HPDE6-E6E7 (cell line): ENCODE measurements at regions not wholly inside any gene's neighbourhood (a gene's known extent, or its start where the extent isn't known, plus 50 kb on each side); places are given as distances from the start of the nearest gene placed in this dataset.
"Not testable (repeated sequence)": the region's sequence is repeated elsewhere in the genome, so short reads cannot be mapped to it uniquely, and the experiment has no call there.

Experiments used
- DNase-seq: peaks from one replicate; pipeline ENCODE4 v3.0.0; 2011; ENCODE audit warnings: missing footprints; ENCODE audit errors: extremely low spot score

DNA sequence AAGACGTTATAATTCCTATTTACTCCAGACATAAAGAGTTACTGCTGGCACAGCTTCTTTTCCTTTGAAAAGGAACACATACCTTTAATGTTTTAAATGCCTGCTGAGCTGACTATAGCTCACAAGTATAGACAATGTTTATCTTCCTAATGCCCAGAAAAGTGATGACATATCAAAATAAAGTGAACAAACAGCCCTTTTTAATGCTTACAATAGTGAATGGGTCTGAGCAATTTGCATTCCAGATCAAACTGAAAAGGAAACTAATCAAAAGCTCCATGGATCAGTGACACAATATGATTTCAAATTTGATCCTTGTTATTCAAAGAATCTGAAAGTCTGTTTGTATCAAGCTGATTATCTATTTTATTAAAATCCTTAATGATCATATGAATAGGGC is 233.6 kb upstream of the SEMA3E start:
- DNase-seq = peak; percentile 4

GRCh38 chr7:83879063-83879462 is 230.1 kb upstream of the SEMA3E start:
- DNase-seq = no peak

DNA sequence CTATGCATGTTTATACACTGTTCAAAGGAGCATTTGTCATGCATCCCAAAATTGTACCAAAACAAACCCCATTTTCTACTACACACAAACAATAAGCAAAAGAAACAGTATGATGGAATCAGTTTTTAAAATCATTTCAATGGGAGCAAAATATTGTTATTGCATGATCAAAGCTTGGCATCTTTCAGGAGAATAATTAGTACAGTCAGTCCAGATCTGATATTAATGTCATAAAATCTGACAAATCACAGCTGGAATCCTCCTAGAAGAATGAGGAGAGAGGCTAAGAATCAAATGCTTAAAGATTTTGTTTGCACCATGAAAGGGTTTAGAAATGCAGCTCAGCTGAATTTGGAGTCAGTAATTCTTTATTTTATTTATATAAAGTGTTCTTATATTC is 229.7 kb upstream of the SEMA3E start:
- DNase-seq = no peak

GRCh38 chr7:83876593-83876992 is 227.7 kb upstream of the SEMA3E start:
- peak; percentile 79 for DNase-seq

GRCh38 chr7:83873459-83873858 is 224.5 kb upstream of the SEMA3E start:
- DNase-seq = no peak

- no peak for DNase-seq
These were observed 223.6 kb upstream of the SEMA3E start for GRCh38 chr7:83872501-83872900.

GRCh38 chr7:83870515-83870914 is 221.6 kb upstream of the SEMA3E start:
- DNase-seq = no peak

DNA sequence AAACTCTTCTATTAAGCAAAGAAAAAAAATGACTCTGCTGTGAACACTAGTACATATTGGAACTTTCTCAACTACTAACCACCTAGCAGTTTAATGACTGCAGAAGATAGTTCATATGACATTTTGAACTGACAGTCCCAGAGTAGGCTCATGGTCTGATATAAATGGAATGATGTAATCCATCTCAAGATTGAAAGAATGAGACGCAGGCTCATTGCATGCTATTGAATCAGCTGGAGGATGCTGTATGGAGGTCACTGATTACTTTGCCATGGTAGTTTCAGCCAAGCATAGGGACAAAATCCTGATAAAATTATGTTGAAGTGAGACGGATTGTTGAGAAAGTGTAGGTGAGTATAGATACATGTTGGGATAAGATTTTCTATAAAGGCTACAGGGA is 217.6 kb upstream of the SEMA3E start:
- DNase-seq = no peak

GRCh38 chr7:83864551-83864950 is 215.6 kb upstream of the SEMA3E start:
- no peak for DNase-seq

GRCh38 chr7:83863906-83864305 is 215.0 kb upstream of the SEMA3E start:
- no peak for DNase-seq

DNA sequence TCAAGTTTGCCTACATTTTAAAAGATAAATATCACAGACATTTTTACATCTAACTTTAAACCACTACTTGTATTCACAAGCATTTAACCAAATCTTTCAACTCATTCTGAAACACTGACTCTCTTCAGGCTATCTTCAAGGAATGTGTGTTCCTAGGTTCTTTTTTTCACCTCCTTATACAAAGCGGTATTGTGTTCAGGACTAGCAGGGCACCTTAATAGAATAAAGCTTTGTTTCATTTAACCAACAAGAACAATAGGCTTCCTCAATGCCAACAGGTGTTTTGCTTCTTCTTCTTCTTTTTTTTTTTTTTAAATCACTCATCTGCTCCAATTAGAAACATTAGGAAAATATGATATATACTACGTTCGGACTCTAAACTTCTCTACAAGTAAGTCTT is 212.9 kb upstream of the SEMA3E start:
- DNase-seq = no peak

DNA sequence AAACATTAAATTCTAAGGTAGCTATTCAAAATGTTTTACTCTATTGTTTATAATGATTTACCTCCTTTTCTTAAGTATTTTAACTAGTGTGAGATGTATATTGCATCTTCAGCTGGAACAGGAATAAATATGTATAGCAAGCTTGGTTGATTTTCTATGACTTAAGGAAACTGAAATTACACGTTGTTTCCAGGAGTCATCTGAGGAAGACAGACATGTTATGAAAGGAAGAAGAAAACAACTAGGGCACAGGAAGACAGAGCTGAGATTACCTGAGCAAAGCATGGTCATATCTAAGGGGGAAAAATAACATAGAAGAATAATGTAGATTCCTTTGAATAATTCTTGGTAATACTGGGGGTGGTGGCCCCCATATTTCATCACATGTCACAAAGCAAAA is 210.9 kb upstream of the SEMA3E start:
- no peak for DNase-seq

GRCh38 chr7:83857691-83858090 is 208.8 kb upstream of the SEMA3E start:
- no peak for DNase-seq

DNA sequence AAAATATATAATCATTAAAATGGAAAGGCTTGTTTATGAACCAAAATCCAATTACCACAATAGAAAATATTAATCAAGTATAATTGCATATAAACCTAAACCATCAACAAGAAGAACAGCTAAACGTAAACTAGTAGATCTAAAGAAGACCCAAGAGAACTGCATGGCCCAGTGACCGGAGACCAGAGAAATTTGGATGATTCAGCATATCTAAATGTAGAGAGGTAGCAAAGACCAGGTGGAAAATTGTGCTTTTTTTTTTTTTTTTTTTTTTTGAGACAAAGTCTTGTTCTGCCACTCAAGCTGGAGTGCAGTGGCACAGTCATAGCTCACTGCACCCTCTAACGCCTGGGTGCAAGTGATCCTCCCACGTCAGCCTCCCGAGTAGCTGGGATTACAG is 207.2 kb upstream of the SEMA3E start:
- no peak for DNase-seq

GRCh38 chr7:83852136-83852535 is 203.2 kb upstream of the SEMA3E start:
- DNase-seq = no peak

DNA sequence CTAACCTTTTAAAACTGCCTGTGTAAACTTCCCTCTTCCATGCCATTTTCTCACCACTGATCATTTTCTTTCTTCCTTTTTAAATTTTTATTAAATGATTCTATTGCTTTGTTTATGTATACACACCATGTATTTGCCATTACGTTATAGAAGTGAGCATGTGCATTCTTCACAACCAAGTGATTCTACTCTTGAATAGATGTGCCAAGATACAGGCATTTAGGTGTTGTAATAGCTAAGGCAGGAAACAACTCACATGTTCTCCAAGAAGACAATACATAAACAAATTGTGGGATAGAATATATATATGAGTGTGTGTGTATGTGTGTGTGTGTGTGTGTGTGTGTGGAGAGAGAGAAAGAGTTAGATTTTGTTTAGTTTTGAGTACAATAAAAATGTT is 202.6 kb upstream of the SEMA3E start:
- DNase-seq = no peak

DNA sequence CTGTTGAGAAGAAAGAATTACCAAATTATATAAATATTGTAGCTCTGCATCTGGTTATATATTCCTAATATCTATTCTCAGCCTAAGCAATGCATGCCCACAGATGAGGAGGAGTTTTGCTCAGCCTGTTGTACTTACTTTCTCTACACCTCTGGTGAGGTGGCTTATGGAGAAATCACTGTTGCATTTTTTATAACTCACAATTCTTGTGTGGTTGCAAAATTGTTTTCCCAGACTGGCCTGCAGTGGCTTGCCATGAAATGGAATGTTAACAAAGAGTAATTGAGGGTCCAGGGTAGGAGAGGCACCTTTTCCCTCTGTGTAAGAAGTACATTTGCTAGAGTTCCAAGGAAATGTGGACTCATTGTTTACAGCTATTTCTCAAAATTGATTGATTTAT is 202.0 kb upstream of the SEMA3E start:
- no peak for DNase-seq

DNA sequence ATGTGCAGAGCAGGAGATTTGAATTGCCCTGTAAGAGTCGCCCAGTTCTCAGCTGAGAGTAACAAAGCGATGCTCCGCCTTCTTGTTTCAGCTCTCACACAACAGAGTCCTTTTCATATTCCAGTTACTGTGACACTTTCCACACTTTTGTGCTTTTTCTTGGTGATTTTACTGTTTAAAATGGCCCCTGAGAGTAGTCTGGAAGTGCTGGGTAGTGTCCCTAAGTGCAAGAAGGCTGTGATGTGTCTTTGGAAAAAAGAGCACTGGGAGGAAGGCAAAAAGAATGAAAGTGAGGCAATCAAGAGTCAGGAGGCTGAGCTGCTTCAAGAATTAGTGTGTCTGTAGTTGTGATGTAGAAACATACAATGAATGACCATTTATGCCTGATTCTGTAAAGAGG is 201.2 kb upstream of the SEMA3E start:
- DNase-seq = no peak

- DNase-seq = no peak
These were observed 200.2 kb upstream of the SEMA3E start for GRCh38 chr7:83849131-83849530.

DNA sequence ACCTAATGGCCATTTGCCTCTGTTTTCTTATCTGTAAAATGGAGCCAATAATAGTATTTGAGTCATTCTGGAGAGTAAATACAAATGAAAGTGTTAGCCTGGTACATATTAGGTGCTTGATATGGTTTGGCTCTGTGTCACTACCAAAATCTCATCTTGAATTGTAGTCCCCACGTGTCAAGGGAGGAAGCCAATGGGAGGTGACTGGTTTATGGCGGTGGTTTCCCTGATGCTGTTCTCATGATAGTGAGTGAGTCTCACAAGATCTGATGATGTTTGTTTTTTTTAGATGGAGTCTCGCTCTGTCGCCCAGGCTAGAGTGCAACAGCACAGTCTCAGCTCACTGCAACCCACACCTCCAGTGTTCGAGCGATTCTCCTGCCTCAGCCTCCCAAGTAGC is 194.0 kb upstream of the SEMA3E start:
- no peak for DNase-seq

GRCh38 chr7:83837683-83838082 is 188.7 kb upstream of the SEMA3E start:
- no peak for DNase-seq

DNA sequence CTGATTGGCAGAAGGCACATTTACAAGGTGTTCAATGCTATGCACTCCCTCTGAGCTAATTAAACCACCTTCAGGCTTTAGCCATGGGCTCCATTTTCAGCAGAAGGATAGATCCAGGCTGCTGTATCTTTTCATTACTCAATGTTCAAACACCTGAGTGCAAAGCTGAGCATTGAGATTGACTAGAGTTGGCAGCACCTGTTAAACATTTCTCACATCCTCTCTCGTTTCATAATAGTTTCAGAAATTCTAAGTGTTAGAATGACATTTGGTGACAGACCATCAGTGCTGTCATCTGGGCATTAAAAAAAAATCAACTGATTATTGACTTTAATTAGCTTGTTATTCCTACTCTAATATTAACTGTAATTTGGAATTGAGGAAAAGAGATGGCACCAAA is 187.1 kb upstream of the SEMA3E start:
- no peak for DNase-seq

- no peak for DNase-seq
These were observed 186.5 kb upstream of the SEMA3E start for GRCh38 chr7:83835424-83835823.

- DNase-seq = not testable (repeated sequence)
These were observed 184.8 kb upstream of the SEMA3E start for GRCh38 chr7:83833721-83834120.

DNA sequence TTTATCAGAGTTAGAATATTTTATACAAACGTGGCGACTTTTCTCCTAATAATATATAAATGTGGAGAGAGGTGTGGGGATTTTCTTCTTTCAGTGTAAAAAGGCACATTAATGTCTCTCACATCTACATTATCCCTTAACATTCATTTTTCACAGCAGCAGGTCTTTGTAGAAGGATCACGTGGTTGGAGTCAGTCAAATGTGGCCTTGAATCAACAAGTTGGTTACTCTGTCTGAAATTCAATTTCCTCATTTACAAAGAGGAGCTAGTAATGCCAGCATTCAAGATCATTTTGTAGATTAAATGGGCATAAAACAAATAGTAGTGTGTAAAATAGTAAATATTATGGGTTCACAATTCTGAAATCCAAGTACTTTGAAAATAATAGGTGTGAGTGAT is 183.1 kb upstream of the SEMA3E start:
- DNase-seq = no peak
